MM.1S (cell line): ENCODE measurements at regions not wholly inside any gene's neighbourhood (a gene's known extent, or its start where the extent isn't known, plus 50 kb on each side); places are given as distances from the start of the nearest gene placed in this dataset.

Experiments
- EZH2 ChIP-seq: fragments of 300-600 bp; sonication (generic); optimal IDR thresholded peaks from 2 replicates; pipeline ENCODE3; 2017; ENCODE audit warnings: low read depth, mild to moderate bottlenecking, antibody characterized with exemption, low read length, mixed read lengths
- EZH2phosphoT487 ChIP-seq: fragments of 300-600 bp; sonication (generic); IDR thresholded peaks from 2 replicates; pipeline ENCODE4 v1.6.1; 2018; ENCODE audit warnings: antibody characterized with exemption, low read length
- TF ChIP-seq, protein P1 (sequence below): fragments of 300-600 bp; sonication (generic); IDR thresholded peaks from 2 replicates; pipeline ENCODE4 v1.5.1; 2016; ENCODE audit warnings: antibody characterized with exemption, low read length, mixed read lengths

GRCh38 chr1:175875556-175875955, 132.2 kb upstream of the TNR start:
- TF ChIP-seq EZH2phosphoT487 (no peak), EZH2 (no peak)
- TF ChIP-seq, protein P1, sequence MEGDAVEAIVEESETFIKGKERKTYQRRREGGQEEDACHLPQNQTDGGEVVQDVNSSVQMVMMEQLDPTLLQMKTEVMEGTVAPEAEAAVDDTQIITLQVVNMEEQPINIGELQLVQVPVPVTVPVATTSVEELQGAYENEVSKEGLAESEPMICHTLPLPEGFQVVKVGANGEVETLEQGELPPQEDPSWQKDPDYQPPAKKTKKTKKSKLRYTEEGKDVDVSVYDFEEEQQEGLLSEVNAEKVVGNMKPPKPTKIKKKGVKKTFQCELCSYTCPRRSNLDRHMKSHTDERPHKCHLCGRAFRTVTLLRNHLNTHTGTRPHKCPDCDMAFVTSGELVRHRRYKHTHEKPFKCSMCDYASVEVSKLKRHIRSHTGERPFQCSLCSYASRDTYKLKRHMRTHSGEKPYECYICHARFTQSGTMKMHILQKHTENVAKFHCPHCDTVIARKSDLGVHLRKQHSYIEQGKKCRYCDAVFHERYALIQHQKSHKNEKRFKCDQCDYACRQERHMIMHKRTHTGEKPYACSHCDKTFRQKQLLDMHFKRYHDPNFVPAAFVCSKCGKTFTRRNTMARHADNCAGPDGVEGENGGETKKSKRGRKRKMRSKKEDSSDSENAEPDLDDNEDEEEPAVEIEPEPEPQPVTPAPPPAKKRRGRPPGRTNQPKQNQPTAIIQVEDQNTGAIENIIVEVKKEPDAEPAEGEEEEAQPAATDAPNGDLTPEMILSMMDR, result no peak
